Embryonic facial prominence (tissue), 1 donor: ENCODE measurements at regions not wholly inside any gene's neighbourhood (a gene's known extent, or its start where the extent isn't known, plus 50 kb on each side); places are given as distances from the start of the nearest gene placed in this dataset.

Experiments used
- DNase-seq: peaks from one replicate; pipeline ENCODE4 v3.0.0-alpha.2; 2016; ENCODE audit errors: extremely low spot score

DNA sequence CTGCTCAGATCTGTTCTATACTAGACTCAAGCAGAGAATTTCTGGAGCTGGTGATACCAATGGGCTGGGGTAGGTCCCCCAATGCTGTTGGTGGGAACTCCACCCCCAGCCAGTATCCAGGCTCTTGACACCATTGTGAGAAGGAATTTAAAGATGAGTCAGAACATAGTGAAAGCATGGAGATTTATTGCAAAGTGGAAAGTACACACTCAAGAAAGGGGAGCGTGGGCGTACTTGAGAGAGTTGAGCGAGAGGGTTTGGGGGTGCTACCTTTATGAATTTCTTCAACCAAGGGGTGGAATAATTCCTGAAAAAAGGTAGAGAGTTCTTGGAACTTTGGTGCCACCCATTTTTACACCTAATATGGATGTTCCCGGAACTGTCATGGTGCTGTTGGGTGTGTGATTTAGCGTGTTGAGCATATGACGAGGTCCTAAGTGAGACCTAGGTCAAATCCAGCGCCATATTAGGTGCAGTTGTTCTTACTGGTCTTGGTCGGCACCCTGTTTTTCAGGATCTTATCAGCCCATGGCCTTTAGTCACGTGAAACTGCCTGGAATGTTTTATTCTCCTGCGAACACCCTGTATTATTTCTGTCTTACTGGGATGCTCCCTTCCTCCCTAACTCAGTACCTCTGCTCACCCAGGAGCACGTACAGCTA, 122.0 kb upstream of the AHR start:
- no peak for DNase-seq

DNA sequence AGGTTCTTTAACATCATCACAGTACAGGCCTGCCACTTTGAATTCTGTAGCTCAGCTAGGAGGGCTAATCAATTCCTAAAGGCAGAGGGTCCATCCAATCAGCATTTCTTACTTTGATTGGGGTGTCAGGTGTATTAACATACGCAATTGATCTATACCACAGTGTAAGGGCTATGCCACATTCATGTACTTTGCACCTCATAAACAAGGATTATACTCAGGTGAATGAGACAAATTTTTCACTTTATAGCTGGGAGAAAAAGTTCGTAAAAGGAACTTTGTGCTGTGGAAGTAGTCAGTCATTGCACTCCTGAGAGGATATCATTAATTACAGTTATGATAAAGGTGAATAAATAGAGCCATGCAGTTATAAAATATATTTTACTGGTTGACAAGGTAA, 119.9 kb upstream of the AHR start:
- DNase-seq: no peak

GRCh38 chr7:17181482-17181881, 117.0 kb upstream of the AHR start:
- no peak for DNase-seq

DNA sequence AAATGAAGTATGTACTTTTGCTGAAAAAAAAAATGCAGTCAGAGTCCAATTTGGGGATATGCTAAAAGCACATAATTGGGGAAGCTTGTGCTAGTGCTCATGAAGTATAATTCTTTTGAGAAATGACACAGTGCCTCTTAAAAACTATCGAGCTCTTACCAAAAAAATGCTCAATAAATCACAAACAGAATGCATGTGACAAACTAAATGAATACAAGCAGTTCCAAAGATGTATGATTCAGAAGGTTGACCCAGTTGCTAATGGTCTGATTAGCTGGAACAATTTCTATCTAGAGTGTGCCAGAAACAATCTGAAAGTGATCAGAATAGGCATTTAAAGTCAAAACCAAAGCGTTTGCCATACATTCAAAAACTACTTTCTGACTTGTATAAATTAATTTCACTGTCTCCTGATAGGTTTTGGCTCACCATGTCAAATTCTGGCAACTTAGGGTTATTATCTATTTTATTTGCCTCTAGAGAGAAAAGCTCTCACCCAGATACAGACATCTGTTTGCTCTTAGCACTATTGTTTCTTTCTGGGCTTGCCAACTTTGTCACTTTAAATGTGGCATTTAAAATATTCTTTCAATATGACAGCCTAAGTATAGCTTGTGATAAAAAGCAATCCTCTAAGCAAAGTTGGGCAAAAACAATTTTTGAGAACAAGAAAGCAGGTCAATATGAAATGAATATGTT, 114.7 kb upstream of the AHR start:
- no peak for DNase-seq

GRCh38 chr7:17184805-17185689, 113.4 kb upstream of the AHR start:
- DNase-seq: no peak

DNA sequence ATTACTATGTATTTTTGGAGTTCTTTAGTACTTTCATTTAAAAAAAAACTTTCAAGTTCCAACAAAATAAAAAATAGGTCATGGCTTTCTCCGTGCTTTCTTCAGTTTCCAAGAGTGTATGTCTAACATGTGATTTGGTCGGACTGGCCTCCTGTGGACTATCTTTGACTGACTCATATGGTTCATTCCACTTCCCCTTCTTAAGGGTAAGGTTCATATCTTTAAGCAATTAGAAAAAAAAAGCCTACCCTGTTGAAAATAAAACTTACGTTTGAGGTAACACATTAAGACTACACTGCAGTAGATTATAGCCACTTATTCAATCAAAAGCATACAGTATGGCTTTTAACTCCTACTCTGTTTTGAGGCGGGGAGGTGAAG, 112.8 kb upstream of the AHR start:
- DNase-seq: no peak

DNA sequence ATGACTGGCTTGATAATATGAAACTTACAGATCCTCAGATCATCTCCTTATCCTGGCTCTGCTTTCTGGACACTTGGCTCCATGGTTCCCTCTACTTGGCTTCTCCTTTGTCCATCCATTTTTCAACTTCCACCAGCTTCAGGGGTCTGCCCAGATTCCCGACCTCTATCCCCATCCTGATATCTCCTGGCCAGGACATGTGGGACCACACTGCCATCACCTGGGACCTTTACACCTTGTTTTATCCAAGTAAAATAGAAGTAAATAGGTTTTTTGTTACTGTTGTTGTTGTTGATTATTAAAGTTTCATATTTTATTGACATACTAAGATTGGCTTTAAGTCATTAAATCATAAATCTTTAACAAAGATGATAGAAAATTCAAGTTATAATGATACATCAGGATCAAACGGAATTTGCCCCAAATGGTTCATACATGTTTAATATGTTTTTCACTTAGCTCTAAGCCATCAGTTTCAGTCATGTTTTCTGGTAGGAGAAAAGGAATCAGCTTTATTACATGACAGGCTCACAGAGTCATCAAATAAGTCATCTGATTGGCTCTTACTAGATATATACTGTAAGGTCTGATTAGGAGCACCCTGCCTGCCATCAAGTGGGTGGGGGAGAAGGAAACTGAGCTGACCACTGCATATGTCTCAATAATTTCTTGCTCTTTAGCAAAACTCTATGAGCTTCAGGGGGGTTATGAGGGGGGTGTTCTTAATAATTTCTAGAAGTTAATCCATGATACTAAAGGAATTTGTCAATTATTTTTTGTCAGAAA, 111.5 kb upstream of the AHR start:
- no peak for DNase-seq

DNA sequence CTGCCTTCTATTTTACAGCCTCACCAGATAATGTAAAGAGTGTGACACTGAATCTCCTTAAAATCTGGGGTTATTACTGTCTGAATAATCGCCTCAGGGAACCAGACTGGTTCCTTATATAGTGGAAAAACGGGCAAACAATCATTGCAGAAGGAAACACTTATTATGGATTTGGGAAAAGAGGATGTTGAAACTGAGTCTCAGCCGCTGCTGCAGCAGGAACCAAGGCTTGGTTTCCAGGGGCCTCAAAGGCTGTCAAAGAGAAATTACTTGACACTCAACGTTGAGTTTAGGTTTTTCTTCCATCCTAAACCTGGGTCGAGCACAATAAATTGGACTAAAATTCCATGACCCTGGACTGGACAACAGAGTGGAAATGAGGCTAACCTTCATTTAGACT, 103.8 kb upstream of the AHR start:
- no peak for DNase-seq

- no peak for DNase-seq
These were observed 102.9 kb upstream of the AHR start for GRCh38 chr7:17195576-17195975.

- no peak for DNase-seq
These were observed 92.5 kb upstream of the AHR start for GRCh38 chr7:17205910-17206309.

DNA sequence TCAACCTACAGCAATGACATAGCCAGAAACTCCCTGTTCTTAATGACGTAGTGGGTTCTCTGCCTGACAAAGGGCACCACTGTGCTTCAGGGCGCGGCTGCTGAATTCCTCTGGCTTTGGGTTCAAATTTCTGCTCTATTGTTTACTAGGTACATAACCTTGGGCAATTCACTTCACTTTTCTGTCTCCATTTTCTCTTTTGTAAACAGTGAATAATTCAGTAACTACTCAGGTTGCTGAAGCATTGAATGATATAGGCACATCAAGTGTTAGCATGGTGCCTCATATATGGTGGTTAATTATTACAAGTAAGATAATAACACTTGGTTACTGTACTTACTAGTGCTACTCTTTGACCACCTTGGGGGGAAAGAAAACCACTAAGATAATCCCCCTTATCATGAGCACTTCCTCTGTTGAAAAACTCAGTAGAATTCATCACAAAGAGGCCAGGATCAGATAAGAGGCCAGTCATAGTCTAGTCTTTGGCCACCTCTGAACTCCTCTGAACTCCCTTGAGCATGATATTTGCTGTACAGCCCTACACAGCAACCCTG, 92.0 kb upstream of the AHR start:
- DNase-seq: no peak

- no peak for DNase-seq
These were observed 91.2 kb upstream of the AHR start for GRCh38 chr7:17207220-17207619.

DNA sequence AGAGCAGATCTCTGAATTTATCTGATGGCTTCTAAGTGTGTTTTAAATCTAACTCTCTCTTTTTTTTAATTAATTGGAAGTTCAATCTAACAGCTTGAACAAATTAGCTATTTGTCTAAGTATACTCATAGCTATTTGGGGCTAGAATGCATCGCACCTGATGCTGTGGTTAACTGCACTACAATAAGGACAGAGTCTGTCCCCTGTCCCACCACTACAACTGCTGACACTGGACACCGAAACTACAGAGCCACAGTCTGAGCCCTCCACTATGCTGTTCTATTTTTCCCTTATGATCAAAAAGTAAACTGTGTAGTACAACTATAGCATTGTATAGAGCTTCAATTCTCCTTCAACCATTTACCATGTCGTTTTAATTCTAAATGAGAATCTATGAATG, 89.4 kb upstream of the AHR start:
- DNase-seq: no peak

DNA sequence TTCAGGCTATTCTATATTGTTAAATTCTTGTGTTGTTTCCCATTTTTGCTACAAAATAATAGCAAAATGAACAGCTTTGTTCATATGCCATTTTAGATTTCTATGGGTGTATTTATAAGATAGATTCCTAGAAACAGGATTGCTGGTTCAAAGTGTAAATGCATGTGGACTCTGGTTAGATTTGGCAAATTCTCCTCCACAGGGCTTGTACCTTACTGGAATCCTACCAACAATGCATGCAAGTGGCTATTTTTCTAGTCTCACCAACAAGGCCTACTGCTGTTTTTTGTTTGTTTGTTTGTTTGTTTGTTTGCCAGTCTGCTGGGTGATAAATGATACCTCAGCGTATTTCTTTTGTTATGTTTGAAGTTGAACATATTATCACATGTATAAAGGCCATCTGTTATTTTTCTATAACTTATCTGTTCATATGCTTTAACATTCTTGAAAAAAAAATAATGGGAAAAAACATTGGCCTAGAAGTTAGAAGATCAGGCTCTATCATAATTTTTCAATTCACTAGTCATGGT, 87.1 kb upstream of the AHR start:
- no peak for DNase-seq

GRCh38 chr7:17212188-17212587, 86.3 kb upstream of the AHR start:
- DNase-seq: no peak

GRCh38 chr7:17227766-17228490, 70.5 kb upstream of the AHR start:
- no peak for DNase-seq

GRCh38 chr7:17229228-17229627, 69.2 kb upstream of the AHR start:
- no peak for DNase-seq

GRCh38 chr7:17230099-17230807, 68.2 kb upstream of the AHR start:
- no peak for DNase-seq

DNA sequence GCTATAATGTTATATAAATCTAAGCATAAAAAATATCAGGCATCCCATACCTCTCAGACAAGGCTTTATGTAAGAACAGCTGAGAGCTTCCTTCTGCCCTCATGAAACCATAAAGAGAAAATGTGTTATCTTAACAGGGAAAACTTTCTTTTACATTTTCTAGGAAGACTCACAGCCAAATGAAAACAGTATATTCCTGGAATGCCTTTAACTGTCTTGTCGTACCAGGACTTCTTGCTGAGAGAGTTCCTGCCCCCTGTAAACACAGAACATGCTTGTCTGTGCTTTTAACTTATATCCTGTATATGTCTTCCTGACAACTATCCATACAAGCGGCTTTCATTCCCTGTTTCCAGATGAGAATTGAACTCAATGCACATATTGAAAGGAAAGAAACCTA, 64.8 kb upstream of the AHR start:
- no peak for DNase-seq

- DNase-seq: no peak
These were observed 64.4 kb upstream of the AHR start for GRCh38 chr7:17234030-17234397.
